Chondrocyte (in vitro differentiated cells): ENCODE measurements at regions not wholly inside any gene's neighbourhood (a gene's known extent, or its start where the extent isn't known, plus 50 kb on each side); places are given as distances from the start of the nearest gene placed in this dataset.

ENCODE experiments used
- DNase-seq: peaks from one replicate; pipeline ENCODE4 v3.0.0; 2021; ENCODE audit warnings: mixed read lengths, low spot score
- H3K27ac Mint-ChIP-seq: one replicate; pipeline ENCODE4 v1.8.0; 2021; ENCODE audit warnings: mild to moderate bottlenecking, moderate library complexity, mixed read lengths; ENCODE audit not compliant: unreplicated experiment
- H3K27me3 Mint-ChIP-seq: 2 replicates; pipeline ENCODE4 v1.8.0; 2021; ENCODE audit warnings: low read depth, mixed read lengths
- H3K36me3 Mint-ChIP-seq: 2 replicates; pipeline ENCODE4 v1.8.0; 2021; ENCODE audit warnings: low read depth, mixed read lengths
- H3K4me1 Mint-ChIP-seq: 2 replicates; pipeline ENCODE4 v1.8.0; 2021; ENCODE audit warnings: low read depth, mild to moderate bottlenecking, mixed read lengths
- H3K4me3 Mint-ChIP-seq: one replicate; pipeline ENCODE4 v1.8.0; 2021; ENCODE audit warnings: mild to moderate bottlenecking, moderate library complexity, mixed read lengths; ENCODE audit not compliant: unreplicated experiment
- H3K9me3 Mint-ChIP-seq: 2 replicates; pipeline ENCODE4 v1.8.0; 2021; ENCODE audit warnings: low read depth, mixed read lengths
- CTCF ChIP-seq: fragments of 200-600 bp; sonication (generic); IDR thresholded peaks from 2 replicates; pipeline ENCODE4 v1.5.0; 2021; ENCODE audit warnings: antibody characterized with exemption, mild to moderate bottlenecking, moderate library complexity

DNA sequence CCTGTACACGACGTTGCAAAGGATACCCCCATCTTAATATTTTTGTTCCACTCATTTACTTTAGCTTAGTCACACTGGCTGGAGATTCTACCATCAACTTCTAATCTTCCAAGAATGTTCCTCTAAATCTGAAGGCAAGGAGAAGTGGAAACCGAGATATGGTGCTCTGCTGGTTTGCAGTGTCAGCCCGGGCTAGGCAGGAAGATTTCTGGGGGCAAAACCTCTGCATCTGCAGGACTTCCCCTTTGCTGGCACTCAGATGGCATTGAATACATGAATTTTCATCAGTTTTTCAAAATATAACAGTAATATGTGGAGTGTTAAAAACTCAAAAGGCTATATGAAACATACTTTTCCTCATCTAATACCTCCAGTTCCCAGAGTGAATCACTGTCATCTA lies 240.4 kb downstream of the RPLP1 start:
- no peaks in the 10 kb centered on the region for H3K4me1 Mint-ChIP-seq
- no peak overlapping the region for H3K27ac Mint-ChIP-seq
- peaks cover 10% of the 10 kb centered on the region for H3K36me3 Mint-ChIP-seq
- TF ChIP-seq CTCF = no peak
- H3K9me3 Mint-ChIP-seq = peaks cover 14% of the 10 kb centered on the region
- no peak overlapping the region for H3K4me3 Mint-ChIP-seq
- H3K27me3 Mint-ChIP-seq = peaks cover 36% of the 10 kb centered on the region
- no peak for DNase-seq

DNA sequence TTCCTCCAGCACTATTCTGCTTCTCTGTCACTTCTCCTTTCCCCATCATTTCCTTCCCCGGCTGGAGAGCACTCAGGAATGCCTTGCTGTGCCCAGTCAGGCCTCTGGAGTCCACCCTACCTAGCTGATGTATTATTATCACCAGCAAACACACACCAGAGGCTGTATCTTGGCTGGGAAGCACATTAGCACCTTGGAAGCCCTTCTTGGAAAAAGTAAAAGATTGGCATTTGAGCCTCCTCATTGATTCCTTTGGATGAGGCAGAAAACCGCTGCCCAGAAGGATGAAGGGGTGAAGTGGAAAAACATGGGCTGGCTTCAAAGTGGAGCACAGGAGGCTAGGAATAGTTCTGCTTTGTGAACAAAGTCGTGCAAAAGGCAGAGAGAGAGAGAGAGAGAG lies 244.3 kb downstream of the RPLP1 start:
- Mint-ChIP-seq H3K4me3 (no peak overlapping the region), H3K9me3 (peaks cover 4% of the 10 kb centered on the region), H3K4me1 (no peaks in the 10 kb centered on the region), H3K27me3 (peaks cover 37% of the 10 kb centered on the region), H3K36me3 (no peaks in the 10 kb centered on the region), H3K27ac (no peak overlapping the region)
- no peak for DNase-seq
- no peak for TF ChIP-seq CTCF

GRCh38 chr15:69697916-69698315 lies 245.3 kb downstream of the RPLP1 start:
- Mint-ChIP-seq H3K9me3 (peaks cover 4% of the 10 kb centered on the region), H3K27ac (no peak overlapping the region), H3K36me3 (no peaks in the 10 kb centered on the region), H3K4me3 (no peak overlapping the region), H3K4me1 (no peaks in the 10 kb centered on the region), H3K27me3 (peaks cover 30% of the 10 kb centered on the region)
- DNase-seq = no peak
- no peak for TF ChIP-seq CTCF

DNA sequence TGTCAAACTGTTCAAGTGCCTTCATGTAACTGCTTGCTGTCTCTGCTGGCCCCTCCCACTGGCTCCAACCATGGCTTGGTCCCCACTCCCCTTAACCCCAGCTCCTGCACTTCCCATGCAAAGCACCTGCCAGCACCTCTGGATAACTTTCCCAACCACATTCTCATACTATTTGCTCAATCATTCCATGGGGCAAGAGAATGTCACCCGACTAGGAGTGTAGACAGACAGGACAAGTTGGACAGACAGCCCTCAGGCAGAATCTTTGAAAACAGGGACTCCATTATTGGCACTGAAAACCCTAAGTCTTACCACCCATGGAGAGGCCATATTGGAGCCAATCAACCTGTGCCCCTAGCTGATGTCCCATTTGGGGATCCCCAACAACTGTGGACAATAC lies 246.5 kb downstream of the RPLP1 start:
- Mint-ChIP-seq H3K36me3 (no peaks in the 10 kb centered on the region), H3K4me3 (no peak overlapping the region), H3K27ac (no peak overlapping the region), H3K9me3 (peaks cover 4% of the 10 kb centered on the region), H3K4me1 (peaks cover 4% of the 10 kb centered on the region), H3K27me3 (peaks cover 20% of the 10 kb centered on the region)
- TF ChIP-seq CTCF = no peak
- no peak for DNase-seq

DNA sequence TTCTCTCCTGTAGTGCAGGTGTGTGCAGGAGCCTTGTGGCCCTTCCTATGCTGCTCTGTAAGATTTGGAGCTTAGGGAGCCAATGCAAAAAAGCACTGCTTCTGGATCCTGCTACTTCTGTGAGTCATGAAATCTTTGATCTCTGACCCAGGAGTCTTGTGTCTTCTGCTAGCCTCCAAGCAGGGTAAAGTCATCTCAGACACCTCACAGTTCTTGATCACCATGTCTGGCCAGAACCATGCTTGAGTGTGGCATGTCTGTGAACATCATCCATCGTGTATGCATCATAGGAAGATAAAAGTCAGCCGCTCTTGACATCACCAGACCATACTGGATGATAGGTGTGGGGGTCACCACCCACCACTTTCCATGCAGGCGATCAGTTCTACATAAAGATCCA lies 247.8 kb downstream of the RPLP1 start:
- Mint-ChIP-seq H3K4me3 (no peak overlapping the region), H3K27ac (no peak overlapping the region), H3K27me3 (peaks cover 17% of the 10 kb centered on the region), H3K4me1 (peaks cover 12% of the 10 kb centered on the region), H3K9me3 (peaks cover 7% of the 10 kb centered on the region), H3K36me3 (no peaks in the 10 kb centered on the region)
- no peak for DNase-seq
- TF ChIP-seq CTCF = no peak
